Endothelial cell of umbilical vein (primary cell): ENCODE measurements at regions not wholly inside any gene's neighbourhood (a gene's known extent, or its start where the extent isn't known, plus 50 kb on each side); places are given as distances from the start of the nearest gene placed in this dataset.

Experiments
- BruUV-seq: library from RNA; stranded (reverse); fragments of 400-500 nt; replicated peaks from 2 replicates; lab custom pipeline; 2021; lab: Mats Ljungman, UMichigan
- CTCF ChIA-PET: fragments of 300-600, 350-600 bp; sonication (Branson Sonifier 250); formaldehyde crosslinking; loops from one replicate; lab custom pipeline; 2021; ENCODE audit warnings: antibody characterized with exemption, inconsistent platforms; lab: Charles Lee
- POLR2A ChIA-PET: fragments of 300-600, 350-600 bp; sonication (Branson Sonifier 250); formaldehyde crosslinking; loops from one replicate; lab custom pipeline; 2021; ENCODE audit warnings: antibody characterized with exemption, inconsistent platforms; lab: Charles Lee
- DNase-seq: peaks from one replicate; pipeline ENCODE4 v3.0.0-alpha.2; 2011; ENCODE audit warnings: low read depth, low spot score
- FAIRE-seq: peaks from 2 replicates; lab custom pipeline; 2011; peaks lifted over from hg19 to GRCh38; lab: Jason Lieb, UNC
- H2AFZ ChIP-seq: 2 replicates; pipeline ENCODE4 v1.6.0; 2012; ENCODE audit warnings: low read depth, low read length, control low read depth, inconsistent platforms
- H3K27ac ChIP-seq: 2 replicates; pipeline ENCODE4 v1.5.1; 2011; ENCODE audit warnings: low read depth, mild to moderate bottlenecking, control low read depth, low read length, moderate library complexity; ENCODE audit not compliant: insufficient read depth
- H3K27me3 ChIP-seq, 2 experiments: 2 replicates each; pipeline versions ENCODE4 v1.6.0 to v1.6.1; 2011; ENCODE audit warnings: low read length in 2 of 2, mixed read lengths in 1 of 2; ENCODE audit not compliant: control insufficient read depth in 2 of 2, insufficient read depth in 2 of 2
- H3K36me3 ChIP-seq, 2 experiments: 2 replicates in 1 of 2; 3 replicates in 1 of 2; pipeline ENCODE4 v1.5.1; 2011; ENCODE audit warnings: low read length in 2 of 2, mild to moderate bottlenecking in 1 of 2, moderate library complexity in 1 of 2; ENCODE audit not compliant: control insufficient read depth in 2 of 2, insufficient read depth in 2 of 2; ENCODE audit errors: extremely low read depth in 1 of 2
- H3K4me1 ChIP-seq: 3 replicates; pipeline ENCODE4 v1.5.1; 2011; ENCODE audit warnings: mild to moderate bottlenecking, low read length; ENCODE audit not compliant: control insufficient read depth, insufficient read depth; ENCODE audit errors: extremely low read depth
- H3K4me2 ChIP-seq: 2 replicates; pipeline ENCODE4 v1.6.1; 2011; ENCODE audit warnings: low read length, control low read depth, mixed read lengths; ENCODE audit not compliant: insufficient read depth
- H3K4me3 ChIP-seq, 3 experiments: fragments of 200-600 bp in 1 of 3; sonication (generic), shearing (Covaris generic) in 1 of 3; replicated peaks in 1 of 3; 2 replicates each; pipeline ENCODE4 v1.5.1; 2011 to 2016; ENCODE audit warnings: control low read depth in 3 of 3, low read length in 3 of 3, mild to moderate bottlenecking in 2 of 3, inconsistent platforms in 1 of 3, low read depth in 1 of 3, moderate library complexity in 1 of 3; ENCODE audit not compliant: insufficient read depth in 1 of 3
- H3K79me2 ChIP-seq: 2 replicates; pipeline ENCODE4 v1.6.0; 2012; ENCODE audit warnings: low read length, inconsistent platforms; ENCODE audit not compliant: control insufficient read depth, insufficient read depth
- H3K9ac ChIP-seq: replicated peaks from 2 replicates; pipeline ENCODE3; 2011; ENCODE audit warnings: low read length, control low read depth; ENCODE audit not compliant: insufficient read depth; ENCODE audit errors: extremely low read depth
- H3K9me1 ChIP-seq: replicated peaks from 3 replicates; pipeline ENCODE4 v1.6.0; 2011; ENCODE audit warnings: mild to moderate bottlenecking, low read length; ENCODE audit not compliant: control insufficient read depth, insufficient read depth; ENCODE audit errors: extremely low read depth
- H3K9me3 ChIP-seq: replicated peaks from 2 replicates; pipeline ENCODE4 v1.5.1; 2012; ENCODE audit warnings: low read length, inconsistent platforms; ENCODE audit not compliant: control insufficient read depth, insufficient read depth
- H4K20me1 ChIP-seq: replicated peaks from 2 replicates; pipeline ENCODE3; 2011; ENCODE audit warnings: mild to moderate bottlenecking, low read length; ENCODE audit not compliant: control insufficient read depth, insufficient read depth; ENCODE audit errors: extremely low read depth
- CTCF ChIP-seq, 2 donors: IDR thresholded peaks; 1 replicate in 1 of 2; 2 replicates in 1 of 2; pipeline ENCODE4 v1.5.1; 2011; ENCODE audit warnings: low read length in 2 of 2, mild to moderate bottlenecking in 2 of 2, moderate library complexity in 2 of 2, control low read depth in 1 of 2, inconsistent platforms in 1 of 2, low read depth in 1 of 2; ENCODE audit not compliant: insufficient read depth in 1 of 2; ENCODE audit errors: extremely low read depth in 1 of 2
- FOS ChIP-seq: IDR thresholded peaks from 2 replicates; pipeline ENCODE4 v1.6.1; 2011; ENCODE audit warnings: mild to moderate bottlenecking, low read length, moderate library complexity, borderline replicate concordance; ENCODE audit not compliant: insufficient read depth
- GATA2 ChIP-seq: IDR thresholded peaks from 2 replicates; pipeline ENCODE4 v1.7.0; 2011; ENCODE audit warnings: low read depth, mild to moderate bottlenecking, moderate library complexity, mixed read lengths, low read length; ENCODE audit not compliant: insufficient read length, insufficient read depth
- JUN ChIP-seq: IDR thresholded peaks from 2 replicates; pipeline ENCODE4 v1.6.1; 2011; ENCODE audit warnings: borderline replicate concordance, low read depth; ENCODE audit not compliant: insufficient read length, insufficient read depth
- MAX ChIP-seq: IDR thresholded peaks from 2 replicates; pipeline ENCODE4 v1.6.1; 2011; ENCODE audit not compliant: insufficient read depth, insufficient read length
- MYC ChIP-seq: IDR thresholded peaks from one replicate; pipeline ENCODE4 v1.6.1; 2011; ENCODE audit warnings: mild to moderate bottlenecking, low read depth, low read length
- POLR2AphosphoS5 ChIP-seq: IDR thresholded peaks from 2 replicates; pipeline ENCODE4 v1.6.1; 2012; ENCODE audit warnings: low read depth, mild to moderate bottlenecking, control low read depth, low read length, moderate library complexity; ENCODE audit not compliant: insufficient read depth
- dilution Hi-C: fragments of 300-500 bp; cut with MboI; formaldehyde crosslinking; loops from one replicate; pipeline ENCODE4 v1.15.0; 2019; ENCODE audit warnings: low sequenced_read_pairs; ENCODE audit not compliant: extremely low pct_ligation_motif_present
- intact Hi-C: fragments of 100-400 bp; cut with micrococcal nuclease; formaldehyde crosslinking; loops from one replicate; pipeline ENCODE4 v1.10.0; 2022

GRCh38 chr1:239858529-239858928 lies 233.2 kb upstream of the FMN2 start:
- FAIRE-seq (no peak), DNase-seq (no peak)
- Histone ChIP-seq H3K4me2 (no peak overlapping the region), H4K20me1 (no peaks in the 10 kb centered on the region), H3K79me2 (no peaks in the 10 kb centered on the region), H3K9ac (no peak overlapping the region), H3K9me3 (no peaks in the 10 kb centered on the region), H3K27me3 (no peaks in the 10 kb centered on the region), H3K27ac (no peak overlapping the region), H3K4me3 (no peak overlapping the region), H2AFZ (no peak overlapping the region), H3K9me1 (no peaks in the 10 kb centered on the region), H3K36me3 (no peaks in the 10 kb centered on the region), H3K4me1 (no peaks in the 10 kb centered on the region)
- dilution Hi-C loops (no loop called here), intact Hi-C loops (no loop called here)
- CTCF ChIA-PET = no interaction called here
- POLR2A ChIA-PET = no interaction called here
- no peak for TF ChIP-seq MYC
- no peak for TF ChIP-seq CTCF (IDR thresholded peaks at IDR 0.05; ENCODE audit: extremely low read depth in 1 of 2, insufficient read depth in 1 of 2, low read depth in 1 of 2, low read length in 2 of 2)
- no peak for TF ChIP-seq FOS
- TF ChIP-seq GATA2 = no peak
- no peak for TF ChIP-seq POLR2AphosphoS5
- no TSS peak for BruUV-seq

GRCh38 chr1:239861985-239862384 lies 229.7 kb upstream of the FMN2 start:
- no peaks in the 10 kb centered on the region for H4K20me1 ChIP-seq
- H3K4me1 ChIP-seq = no peaks in the 10 kb centered on the region
- no peaks in the 10 kb centered on the region for H3K9me1 ChIP-seq
- dilution Hi-C loops = no loop called here
- DNase-seq = no peak
- no TSS peak for BruUV-seq
- CTCF ChIA-PET = interaction anchor here (1.9 kb wide), 1 partner anchor 36 kb away, joined by 5 read pairs; no protein-coding TSS in a partner anchor
- TF ChIP-seq JUN (no peak), GATA2 (no peak), MAX (no peak), CTCF (IDR thresholded peaks at IDR 0.05; ENCODE audit: extremely low read depth in 1 of 2, insufficient read depth in 1 of 2, low read depth in 1 of 2, low read length in 2 of 2) (no peak)
- H3K79me2 ChIP-seq = no peaks in the 10 kb centered on the region
- no peak overlapping the region for H3K27ac ChIP-seq
- POLR2A ChIA-PET = no interaction called here
- intact Hi-C loops = no loop called here
- no peak overlapping the region for H3K4me3 ChIP-seq
- H3K4me2 ChIP-seq = no peak overlapping the region
- FAIRE-seq = no peak
- H3K27me3 ChIP-seq = no peaks in the 10 kb centered on the region
- no peak overlapping the region for H2AFZ ChIP-seq
- H3K9me3 ChIP-seq = peaks cover 2% of the 10 kb centered on the region
- H3K36me3 ChIP-seq = no peaks in the 10 kb centered on the region
- no peak overlapping the region for H3K9ac ChIP-seq
